ENCODE measurements at regions not wholly inside any gene's neighbourhood (a gene's known extent, or its start where the extent isn't known, plus 50 kb on each side); places are given as distances from the start of the nearest gene placed in this dataset.

- Histone ChIP-seq H3K9ac (replicated peaks; ENCODE audit: extremely low read depth, insufficient read depth, low read length) (no peak overlapping the region), H3K9me3 (replicated peaks; ENCODE audit: control insufficient read depth, insufficient read depth, low read length) (peaks cover 4% of the 10 kb centered on the region), H3K27ac (ENCODE audit: insufficient read depth, low read depth, low read length) (no peak overlapping the region), H3K4me2 (ENCODE audit: insufficient read depth, low read length) (no peak overlapping the region), H3K4me3 (replicated peaks in 1 of 3; ENCODE audit: insufficient read depth in 1 of 3, low read depth in 1 of 3, low read length in 3 of 3) (no peak overlapping the region), H3K36me3 (ENCODE audit: control insufficient read depth in 2 of 2, extremely low read depth in 1 of 2, insufficient read depth in 2 of 2, low read length in 2 of 2) (no peaks in the 10 kb centered on the region), H4K20me1 (replicated peaks; ENCODE audit: control insufficient read depth, extremely low read depth, insufficient read depth, low read length) (no peaks in the 10 kb centered on the region), H3K9me1 (replicated peaks; ENCODE audit: control insufficient read depth, extremely low read depth, insufficient read depth, low read length) (no peaks in the 10 kb centered on the region), H3K27me3 (ENCODE audit: control insufficient read depth in 2 of 2, insufficient read depth in 2 of 2, low read length in 2 of 2) (no peaks in the 10 kb centered on the region), H2AFZ (ENCODE audit: low read depth, low read length) (no peak overlapping the region), H3K4me1 (ENCODE audit: control insufficient read depth, extremely low read depth, insufficient read depth, low read length) (no peaks in the 10 kb centered on the region), H3K79me2 (ENCODE audit: control insufficient read depth, insufficient read depth, low read length) (no peaks in the 10 kb centered on the region)
- intact Hi-C loops (cut with micrococcal nuclease) (no loop called here), dilution Hi-C loops (cut with MboI; ENCODE audit: extremely low pct_ligation_motif_present, low sequenced_read_pairs) (no loop called here)
- TF ChIP-seq MYC (IDR thresholded peaks at IDR 0.05; ENCODE audit: low read depth, low read length) (no peak), EZH2 (IDR thresholded peaks at IDR 0.05; ENCODE audit: borderline replicate concordance, low read depth, low read length, severe bottlenecking) (no peak), FOS (IDR thresholded peaks at IDR 0.05; ENCODE audit: borderline replicate concordance, insufficient read depth, low read length) (no peak), POLR2A (IDR thresholded peaks at IDR 0.05; ENCODE audit: low read depth, low read length) (no peak), JUN (IDR thresholded peaks at IDR 0.05; ENCODE audit: borderline replicate concordance, insufficient read depth, insufficient read length, low read depth) (no peak), MAX (IDR thresholded peaks at IDR 0.05; ENCODE audit: insufficient read depth, insufficient read length) (no peak), POLR2AphosphoS5 (IDR thresholded peaks at IDR 0.05; ENCODE audit: insufficient read depth, low read depth, low read length) (no peak), GATA2 (IDR thresholded peaks at IDR 0.05; ENCODE audit: insufficient read depth, insufficient read length, low read depth, low read length) (no peak)
- FAIRE-seq (no peak), DNase-seq (ENCODE audit: low read depth, low spot score) (no peak)
- no TSS peak for BruUV-seq (replicated peaks)
- ChIA-PET CTCF (no interaction called here), POLR2A (no interaction called here)
These were observed 567.0 kb upstream of the GNPDA2 start for GRCh38 chr4:45293335-45293734.

GRCh38 chr4:45292844-45293243, 566.5 kb upstream of the GNPDA2 start:
- CTCF ChIA-PET, result no interaction called here

More at GRCh38 chr4:45292844-45293243, 566.5 kb upstream of the GNPDA2 start:
- POLR2A ChIA-PET, result no interaction called here
- Histone ChIP-seq H3K27ac (ENCODE audit: insufficient read depth, low read depth, low read length) (no peak overlapping the region), H4K20me1 (replicated peaks; ENCODE audit: control insufficient read depth, extremely low read depth, insufficient read depth, low read length) (no peaks in the 10 kb centered on the region), H3K9me1 (replicated peaks; ENCODE audit: control insufficient read depth, extremely low read depth, insufficient read depth, low read length) (no peaks in the 10 kb centered on the region), H3K9me3 (replicated peaks; ENCODE audit: control insufficient read depth, insufficient read depth, low read length) (peaks cover 4% of the 10 kb centered on the region), H3K27me3 (ENCODE audit: control insufficient read depth in 2 of 2, insufficient read depth in 2 of 2, low read length in 2 of 2) (no peaks in the 10 kb centered on the region), H3K4me1 (ENCODE audit: control insufficient read depth, extremely low read depth, insufficient read depth, low read length) (no peaks in the 10 kb centered on the region), H3K36me3 (ENCODE audit: control insufficient read depth in 2 of 2, extremely low read depth in 1 of 2, insufficient read depth in 2 of 2, low read length in 2 of 2) (no peaks in the 10 kb centered on the region), H2AFZ (ENCODE audit: low read depth, low read length) (no peak overlapping the region), H3K4me2 (ENCODE audit: insufficient read depth, low read length) (no peak overlapping the region), H3K79me2 (ENCODE audit: control insufficient read depth, insufficient read depth, low read length) (no peaks in the 10 kb centered on the region), H3K9ac (replicated peaks; ENCODE audit: extremely low read depth, insufficient read depth, low read length) (no peak overlapping the region), H3K4me3 (replicated peaks in 1 of 3; ENCODE audit: insufficient read depth in 1 of 3, low read depth in 1 of 3, low read length in 3 of 3) (no peak overlapping the region)
- TF ChIP-seq MYC (IDR thresholded peaks at IDR 0.05; ENCODE audit: low read depth, low read length) (no peak), POLR2AphosphoS5 (IDR thresholded peaks at IDR 0.05; ENCODE audit: insufficient read depth, low read depth, low read length) (no peak), GATA2 (IDR thresholded peaks at IDR 0.05; ENCODE audit: insufficient read depth, insufficient read length, low read depth, low read length) (no peak), EZH2 (IDR thresholded peaks at IDR 0.05; ENCODE audit: borderline replicate concordance, low read depth, low read length, severe bottlenecking) (no peak), MAX (IDR thresholded peaks at IDR 0.05; ENCODE audit: insufficient read depth, insufficient read length) (no peak), JUN (IDR thresholded peaks at IDR 0.05; ENCODE audit: borderline replicate concordance, insufficient read depth, insufficient read length, low read depth) (no peak), FOS (IDR thresholded peaks at IDR 0.05; ENCODE audit: borderline replicate concordance, insufficient read depth, low read length) (no peak), POLR2A (IDR thresholded peaks at IDR 0.05; ENCODE audit: low read depth, low read length) (no peak)
- dilution Hi-C loops (cut with MboI; ENCODE audit: extremely low pct_ligation_motif_present, low sequenced_read_pairs) (no loop called here), intact Hi-C loops (cut with micrococcal nuclease) (no loop called here)
- DNase-seq (ENCODE audit: low read depth, low spot score) (no peak), FAIRE-seq (no peak)
- BruUV-seq (replicated peaks), result no TSS peak

Measured in endothelial cell of umbilical vein (primary cell).